Activated CD4-positive, alpha-beta T cell treated with anti-CD3 and anti-CD28 coated beads for 36 hours (primary cell): ENCODE measurements at regions not wholly inside any gene's neighbourhood (a gene's known extent, or its start where the extent isn't known, plus 50 kb on each side); places are given as distances from the start of the nearest gene placed in this dataset.

Experiments used
- ATAC-seq: fragments of 200-7000 bp; cut with Tn5 transposase; one replicate; pipeline ENCODE4 v1.10.0; 2021; ENCODE audit warnings: mild to moderate bottlenecking, moderate library complexity
- CTCF ChIA-PET: fragments of 350-600 bp; sonication (Branson Sonifier 250); formaldehyde crosslinking; loops from one replicate; lab custom pipeline; 2021; ENCODE audit warnings: antibody characterized with exemption; lab: Charles Lee
- POLR2A ChIA-PET: fragments of 350-600 bp; sonication (Branson Sonifier 250); formaldehyde crosslinking; loops from one replicate; lab custom pipeline; 2021; ENCODE audit warnings: antibody characterized with exemption, inconsistent platforms; lab: Charles Lee
- DNase-seq: peaks from one replicate; pipeline ENCODE4 v3.0.0-alpha.2; 2020
- H3K27ac Mint-ChIP-seq: one replicate; pipeline ENCODE4 v1.8.0; 2021; ENCODE audit warnings: mixed read lengths
- H3K27me3 Mint-ChIP-seq: one replicate; pipeline ENCODE4 v1.8.0; 2021; ENCODE audit warnings: mixed read lengths
- H3K36me3 Mint-ChIP-seq: one replicate; pipeline ENCODE4 v1.8.0; 2021; ENCODE audit warnings: low read depth, mixed read lengths
- H3K4me1 Mint-ChIP-seq: one replicate; pipeline ENCODE4 v1.8.0; 2021; ENCODE audit warnings: mixed read lengths
- H3K4me3 Mint-ChIP-seq: one replicate; pipeline ENCODE4 v1.8.0; 2021; ENCODE audit warnings: mild to moderate bottlenecking, moderate library complexity, mixed read lengths
- H3K9me3 Mint-ChIP-seq: one replicate; pipeline ENCODE4 v1.8.0; 2021; ENCODE audit warnings: low read depth, mixed read lengths
- intact Hi-C, 2 experiments: fragments of 100-400 bp; cut with DNase I in 1 of 2; cut with micrococcal nuclease in 1 of 2; formaldehyde crosslinking; loops; one replicate each; pipeline versions ENCODE4 v1.14.2 to v1.15.1; 2022 to 2024; cut with DNase I, micrococcal nuclease

DNA sequence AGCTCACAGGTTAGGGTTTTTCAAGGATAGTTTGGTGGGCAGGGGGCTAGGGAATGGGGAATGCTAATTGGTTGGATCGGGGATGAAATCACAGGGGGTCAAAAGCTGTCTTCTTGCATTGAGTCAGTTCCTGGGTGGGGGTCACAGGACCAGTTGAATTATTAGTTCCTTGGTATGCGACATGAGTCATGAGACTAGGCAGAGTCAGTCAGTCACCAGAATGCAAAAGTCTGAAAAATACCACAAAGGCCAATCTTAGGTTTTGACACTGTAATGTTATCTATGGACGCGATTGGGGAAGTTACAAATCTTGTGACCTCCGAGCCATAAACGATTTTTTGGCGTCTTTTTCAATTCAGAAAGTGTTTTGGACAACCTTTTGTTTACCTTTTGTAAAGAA is 101.2 kb downstream of the ZNF519 start:
- Mint-ChIP-seq H3K9me3 (no peaks in the 10 kb centered on the region), H3K27ac (no peak overlapping the region), H3K4me1 (no peaks in the 10 kb centered on the region), H3K4me3 (no peak overlapping the region), H3K27me3 (peaks cover 9% of the 10 kb centered on the region), H3K36me3 (no peaks in the 10 kb centered on the region)
- POLR2A ChIA-PET: no interaction called here
- intact Hi-C loops: no loop called here
- CTCF ChIA-PET: no interaction called here
- ATAC-seq: no peak
- no peak for DNase-seq

DNA sequence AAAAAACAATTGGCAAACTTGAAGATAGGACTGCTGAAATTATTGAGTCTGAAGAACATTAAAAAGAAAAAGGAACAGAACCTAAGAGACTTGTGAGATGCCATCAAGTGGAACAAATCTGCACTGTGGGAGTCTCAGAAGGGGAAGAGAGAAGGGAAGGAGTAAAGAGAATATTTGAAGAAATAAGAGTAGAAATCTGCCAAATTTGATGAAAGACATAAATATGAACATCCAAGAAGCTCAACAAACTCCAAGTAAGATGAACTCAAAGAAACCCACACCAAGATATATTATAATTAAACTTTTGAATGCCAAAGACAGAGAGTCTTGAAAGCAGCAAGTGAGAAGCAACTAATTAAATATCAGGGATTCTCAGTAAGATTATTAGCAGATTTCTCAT is 102.7 kb downstream of the ZNF519 start:
- DNase-seq (no peak), ATAC-seq (no peak)
- Mint-ChIP-seq H3K4me3 (no peak overlapping the region), H3K36me3 (no peaks in the 10 kb centered on the region), H3K27ac (no peak overlapping the region), H3K9me3 (no peaks in the 10 kb centered on the region), H3K4me1 (no peaks in the 10 kb centered on the region), H3K27me3 (peaks cover 9% of the 10 kb centered on the region)
- ChIA-PET CTCF (no interaction called here), POLR2A (no interaction called here)
- intact Hi-C loops: no loop called here

DNA sequence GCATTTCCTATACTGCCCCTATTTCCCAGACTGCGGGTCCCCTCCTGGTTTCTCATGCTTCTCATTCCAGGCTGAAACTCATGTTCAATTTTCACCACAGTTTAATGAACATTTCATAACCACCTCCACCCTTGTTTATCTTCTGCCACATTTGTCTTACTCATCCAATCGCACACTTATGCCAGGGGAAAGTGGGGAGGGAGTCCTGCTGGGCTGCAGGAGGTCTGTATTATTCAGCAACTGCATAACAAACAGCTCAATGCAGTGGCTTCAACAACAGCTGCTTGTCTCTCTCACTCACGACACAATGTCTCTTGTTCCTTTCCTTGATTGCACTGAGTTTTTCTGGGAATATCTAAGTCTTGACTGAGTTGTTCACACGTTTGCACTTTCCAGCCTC is 106.0 kb downstream of the ZNF519 start:
- H3K27me3 Mint-ChIP-seq: peaks cover 9% of the 10 kb centered on the region
- ChIA-PET CTCF (no interaction called here), POLR2A (no interaction called here)
- H3K9me3 Mint-ChIP-seq: no peaks in the 10 kb centered on the region
- H3K27ac Mint-ChIP-seq: no peak overlapping the region
- no peaks in the 10 kb centered on the region for H3K4me1 Mint-ChIP-seq
- no peak for ATAC-seq
- DNase-seq: no peak
- no peaks in the 10 kb centered on the region for H3K36me3 Mint-ChIP-seq
- no peak overlapping the region for H3K4me3 Mint-ChIP-seq
- intact Hi-C loops: no loop called here

DNA sequence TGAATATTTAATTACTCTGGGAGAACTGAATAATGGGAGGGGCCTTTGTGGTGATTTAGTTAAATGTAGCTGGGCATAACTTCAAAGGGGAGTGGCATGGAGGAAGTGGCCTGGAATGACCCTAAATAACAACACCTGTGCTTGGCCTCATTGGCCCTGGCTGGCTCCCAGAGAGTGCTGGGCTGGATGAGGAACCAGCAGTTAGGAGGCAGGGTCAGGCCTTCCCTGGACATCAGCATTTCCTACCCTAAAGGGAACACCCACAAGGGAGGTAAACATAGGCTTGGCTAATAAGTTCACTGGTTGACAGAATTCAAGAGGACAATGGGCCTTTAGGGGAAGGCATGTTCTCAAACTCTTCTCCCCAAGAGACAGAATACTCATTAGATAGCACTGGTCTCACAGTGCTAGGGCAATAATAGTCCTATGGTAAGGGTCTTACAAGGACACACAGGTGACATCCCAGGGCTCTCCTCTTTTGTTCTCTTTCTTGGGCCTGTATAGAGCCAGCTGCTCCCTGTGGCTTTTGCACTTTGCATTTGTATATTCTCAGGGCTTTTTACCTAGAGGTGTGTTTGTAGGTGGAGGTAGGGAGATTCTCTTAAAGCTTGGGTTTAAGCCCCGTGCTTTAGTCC is 106.8 kb downstream of the ZNF519 start:
- Mint-ChIP-seq H3K27ac (no peak overlapping the region), H3K36me3 (no peaks in the 10 kb centered on the region), H3K4me3 (no peak overlapping the region), H3K9me3 (no peaks in the 10 kb centered on the region), H3K27me3 (peaks cover 9% of the 10 kb centered on the region), H3K4me1 (no peaks in the 10 kb centered on the region)
- ATAC-seq: no peak
- POLR2A ChIA-PET: no interaction called here
- no peak for DNase-seq
- CTCF ChIA-PET: no interaction called here
- intact Hi-C loops: no loop called here

DNA sequence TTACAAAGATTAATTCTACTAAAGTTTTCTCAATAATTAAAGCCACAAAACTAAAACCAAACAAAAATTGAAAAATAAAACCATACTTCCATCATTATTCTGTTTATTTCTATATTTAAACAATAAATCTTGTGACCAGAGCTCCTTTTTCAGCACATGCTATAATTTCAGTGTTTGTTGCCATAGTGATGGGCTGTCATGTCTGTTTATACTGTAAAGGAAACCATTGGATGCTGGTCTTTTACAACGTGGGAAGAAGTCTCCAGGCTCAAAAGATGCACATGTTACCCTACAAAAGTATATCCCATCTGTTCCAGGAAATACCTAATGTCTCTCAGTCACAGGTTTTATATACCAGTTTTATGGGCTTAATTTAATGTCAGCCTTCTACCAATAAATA is 100.1 kb upstream of the MC2R start:
- CTCF ChIA-PET: interaction anchor here (1.0 to 1.4 kb wide), 2 partner anchors 201 to 203 kb away, joined by 3 read pairs; no protein-coding TSS in a partner anchor
- ATAC-seq (no peak), DNase-seq (no peak)
- H3K4me1 Mint-ChIP-seq: no peaks in the 10 kb centered on the region
- H3K9me3 Mint-ChIP-seq: no peaks in the 10 kb centered on the region
- POLR2A ChIA-PET: no interaction called here
- H3K36me3 Mint-ChIP-seq: no peaks in the 10 kb centered on the region
- no peak overlapping the region for H3K27ac Mint-ChIP-seq
- intact Hi-C loops: no loop called here
- H3K4me3 Mint-ChIP-seq: no peak overlapping the region
- H3K27me3 Mint-ChIP-seq: peaks cover 6% of the 10 kb centered on the region

DNA sequence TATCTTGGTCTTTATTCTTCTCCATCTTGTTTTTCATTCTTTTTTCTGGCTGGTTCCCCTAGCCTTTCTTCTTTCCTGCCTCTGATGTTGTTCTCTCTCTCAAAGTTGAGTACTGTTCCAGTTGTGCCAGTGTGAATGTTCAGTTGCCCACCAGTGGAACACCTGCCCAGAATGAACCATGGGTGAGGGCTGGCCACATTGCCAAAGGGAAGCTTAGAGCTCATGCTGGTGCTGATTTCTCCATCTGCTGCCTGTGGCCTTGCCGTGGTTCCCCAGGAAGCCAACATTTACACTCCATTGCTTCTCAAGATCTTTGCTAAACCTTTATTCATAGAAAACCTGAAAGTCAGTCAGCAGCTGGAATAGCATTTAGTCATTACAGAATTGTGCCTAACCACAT is 99.1 kb upstream of the MC2R start:
- intact Hi-C loops: no loop called here
- Mint-ChIP-seq H3K27ac (no peak overlapping the region), H3K9me3 (no peaks in the 10 kb centered on the region), H3K27me3 (peaks cover 5% of the 10 kb centered on the region), H3K4me3 (no peak overlapping the region), H3K4me1 (no peaks in the 10 kb centered on the region), H3K36me3 (no peaks in the 10 kb centered on the region)
- POLR2A ChIA-PET: no interaction called here
- no peak for DNase-seq
- no peak for ATAC-seq
- CTCF ChIA-PET: interaction anchor here (1.4 kb wide), 1 partner anchor 202 kb away, joined by 3 read pairs; no protein-coding TSS in a partner anchor

DNA sequence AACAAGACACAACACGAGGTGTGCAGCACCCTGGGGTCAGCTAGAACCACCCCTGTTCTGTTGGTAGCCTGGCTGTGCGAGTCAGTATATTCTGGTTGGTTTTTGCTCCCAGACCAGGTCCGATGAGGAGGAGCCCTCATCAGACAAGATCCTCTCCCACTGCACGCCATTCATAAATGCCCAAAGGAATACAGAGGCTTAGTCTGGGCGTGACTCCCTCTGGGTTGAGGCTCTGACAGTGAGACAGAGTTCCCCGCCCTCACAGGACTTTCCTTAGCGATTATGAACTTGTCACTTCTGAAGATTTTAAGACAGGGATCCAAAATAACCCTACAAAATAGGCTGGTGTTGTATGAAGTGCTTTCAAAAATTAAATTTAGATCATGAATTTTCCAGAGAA is 85.5 kb upstream of the MC2R start:
- H3K9me3 Mint-ChIP-seq: no peaks in the 10 kb centered on the region
- no peak for DNase-seq
- no peak for ATAC-seq
- intact Hi-C loops: loop anchor here (10.0 kb wide), 2 partner anchors 64 to 116 kb away; no protein-coding TSS in a partner anchor
- no peaks in the 10 kb centered on the region for H3K4me1 Mint-ChIP-seq
- H3K4me3 Mint-ChIP-seq: no peak overlapping the region
- H3K27me3 Mint-ChIP-seq: peaks cover 2% of the 10 kb centered on the region
- no peak overlapping the region for H3K27ac Mint-ChIP-seq
- ChIA-PET CTCF (no interaction called here), POLR2A (no interaction called here)
- no peaks in the 10 kb centered on the region for H3K36me3 Mint-ChIP-seq

DNA sequence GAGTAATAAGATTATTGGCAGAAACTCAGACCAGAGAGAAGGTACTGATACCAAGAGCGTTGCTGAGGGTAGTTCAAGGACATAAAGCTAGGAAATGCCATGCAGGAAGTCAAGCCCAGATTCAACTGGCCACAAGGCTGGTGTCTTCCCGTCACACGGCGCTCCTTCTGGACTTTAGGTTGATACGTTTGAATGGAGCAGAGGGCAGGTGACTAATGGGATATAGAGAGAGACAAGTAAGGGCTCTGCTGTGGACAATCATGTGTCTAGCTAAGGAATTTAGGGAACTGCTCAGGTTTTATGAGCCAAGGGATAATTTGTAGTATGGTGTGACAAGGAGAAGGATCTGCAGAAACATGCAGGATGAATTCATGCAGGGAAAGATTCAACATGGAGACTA is 83.9 kb upstream of the MC2R start:
- ChIA-PET POLR2A (no interaction called here), CTCF (no interaction called here)
- H3K4me1 Mint-ChIP-seq: no peaks in the 10 kb centered on the region
- H3K36me3 Mint-ChIP-seq: no peaks in the 10 kb centered on the region
- no peak overlapping the region for H3K4me3 Mint-ChIP-seq
- DNase-seq (no peak), ATAC-seq (no peak)
- intact Hi-C loops: no loop called here
- no peaks in the 10 kb centered on the region for H3K9me3 Mint-ChIP-seq
- no peak overlapping the region for H3K27ac Mint-ChIP-seq
- no peaks in the 10 kb centered on the region for H3K27me3 Mint-ChIP-seq

DNA sequence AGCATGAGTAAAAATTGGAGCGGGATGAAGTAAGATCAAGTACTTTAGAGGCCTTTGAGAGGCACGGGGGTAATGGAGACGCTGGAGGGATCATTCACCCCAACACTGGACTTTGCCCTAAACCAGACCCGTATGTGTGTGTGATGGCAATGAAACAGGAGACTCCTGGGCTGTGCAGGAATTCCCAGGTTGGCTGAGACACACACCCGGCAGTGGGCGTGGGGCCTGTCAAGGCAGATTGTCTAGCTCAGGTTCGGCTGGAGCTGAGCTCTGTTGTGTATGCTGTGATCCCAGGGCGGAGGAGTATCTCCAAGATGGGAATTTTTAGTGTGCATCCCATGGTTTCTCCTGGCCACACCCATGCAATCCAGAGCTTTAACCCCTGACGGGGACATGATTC is 83.2 kb upstream of the MC2R start:
- ATAC-seq (no peak), DNase-seq (no peak)
- ChIA-PET CTCF (no interaction called here), POLR2A (no interaction called here)
- Mint-ChIP-seq H3K36me3 (no peaks in the 10 kb centered on the region), H3K4me1 (no peaks in the 10 kb centered on the region), H3K4me3 (no peak overlapping the region), H3K27ac (no peak overlapping the region), H3K9me3 (no peaks in the 10 kb centered on the region), H3K27me3 (no peaks in the 10 kb centered on the region)
- intact Hi-C loops: no loop called here

DNA sequence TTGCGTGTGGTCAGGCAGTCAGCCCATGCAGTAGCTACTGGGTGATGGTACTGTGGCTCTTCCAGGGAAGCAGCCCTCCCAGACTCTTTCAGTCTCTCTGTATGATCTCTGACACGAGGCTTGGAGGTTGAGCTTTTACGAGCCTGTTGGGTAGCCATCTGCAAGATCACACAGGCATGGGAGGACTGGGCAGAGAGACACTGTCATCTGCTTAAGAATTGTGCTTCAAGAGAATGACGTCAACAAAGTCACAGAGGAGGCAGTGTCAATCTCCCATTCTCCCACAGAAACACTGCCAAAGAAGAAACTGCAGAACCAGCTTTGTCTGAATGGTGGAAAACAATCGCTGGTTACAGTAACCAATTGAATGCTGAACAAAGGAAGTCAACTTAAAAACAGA is 78.4 kb upstream of the MC2R start:
- H3K4me1 Mint-ChIP-seq: no peaks in the 10 kb centered on the region
- H3K27me3 Mint-ChIP-seq: no peaks in the 10 kb centered on the region
- H3K9me3 Mint-ChIP-seq: no peaks in the 10 kb centered on the region
- ATAC-seq (no peak), DNase-seq (no peak)
- ChIA-PET CTCF (no interaction called here), POLR2A (no interaction called here)
- no peaks in the 10 kb centered on the region for H3K36me3 Mint-ChIP-seq
- no peak overlapping the region for H3K4me3 Mint-ChIP-seq
- intact Hi-C loops: no loop called here
- no peak overlapping the region for H3K27ac Mint-ChIP-seq

DNA sequence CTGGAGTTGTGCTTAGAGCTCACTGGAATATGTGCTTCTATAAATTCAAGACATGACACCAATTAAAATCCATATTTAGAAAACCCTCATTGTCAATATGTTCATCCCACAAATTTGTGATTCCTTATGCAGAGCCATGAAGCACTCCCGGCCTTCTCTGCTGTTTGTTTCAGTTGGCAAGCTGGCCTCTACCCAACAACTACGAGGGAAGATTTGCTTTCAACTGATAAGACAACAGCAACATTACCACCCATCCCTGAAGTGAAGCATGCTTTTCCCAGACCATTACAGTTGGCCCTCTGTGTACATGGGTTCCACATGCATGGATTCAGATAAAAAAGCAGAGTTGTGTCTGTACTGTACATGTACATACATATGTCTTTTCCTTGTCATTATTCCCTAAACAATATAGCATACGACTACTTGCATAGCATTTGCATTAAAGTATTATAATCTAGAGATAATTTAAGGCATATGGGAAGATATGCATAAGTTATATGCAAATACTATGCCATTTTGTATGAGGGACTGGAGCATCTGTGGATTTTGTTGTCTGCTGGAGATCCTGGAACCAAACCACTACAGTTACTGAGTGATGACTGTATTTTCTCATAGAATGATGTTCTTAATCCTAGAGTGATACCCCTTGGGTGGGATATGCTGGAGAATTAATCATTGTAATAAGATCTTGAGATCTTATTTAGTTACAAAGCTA is 77.6 kb upstream of the MC2R start:
- intact Hi-C loops: no loop called here
- no peak for DNase-seq
- POLR2A ChIA-PET: no interaction called here
- peaks cover 3% of the 10 kb centered on the region for H3K27me3 Mint-ChIP-seq
- ATAC-seq: no peak
- CTCF ChIA-PET: interaction anchor here (0.6 kb wide), 1 partner anchor 126 kb away, joined by 3 read pairs; no protein-coding TSS in a partner anchor
- no peaks in the 10 kb centered on the region for H3K9me3 Mint-ChIP-seq
- H3K4me1 Mint-ChIP-seq: no peaks in the 10 kb centered on the region
- no peaks in the 10 kb centered on the region for H3K36me3 Mint-ChIP-seq
- no peak overlapping the region for H3K27ac Mint-ChIP-seq
- H3K4me3 Mint-ChIP-seq: no peak overlapping the region

DNA sequence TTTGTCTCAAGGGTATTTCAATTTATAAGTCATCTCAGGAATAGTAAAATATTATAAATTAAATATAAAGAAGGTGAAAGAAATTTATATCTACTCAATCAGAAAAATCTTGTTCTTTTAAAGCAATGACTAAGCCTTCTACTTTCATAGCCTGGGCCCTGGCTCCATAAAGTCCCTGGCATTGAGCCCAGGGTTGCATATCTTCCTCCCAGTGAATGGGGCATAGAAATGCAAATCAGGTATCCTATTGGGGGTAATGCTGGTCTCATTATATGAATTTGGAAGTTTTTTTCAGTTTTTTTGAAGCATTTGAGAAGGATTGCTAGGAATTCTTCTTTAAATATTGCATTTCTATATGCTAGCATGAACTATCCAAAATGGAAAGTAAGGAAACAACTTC is 73.9 kb upstream of the MC2R start:
- Mint-ChIP-seq H3K27me3 (peaks cover 4% of the 10 kb centered on the region), H3K9me3 (no peaks in the 10 kb centered on the region), H3K27ac (no peak overlapping the region), H3K36me3 (no peaks in the 10 kb centered on the region), H3K4me1 (no peaks in the 10 kb centered on the region), H3K4me3 (no peak overlapping the region)
- POLR2A ChIA-PET: no interaction called here
- intact Hi-C loops: loop anchor here in 1 of 2 experiments (10.0 kb wide), 1 partner anchor 54 kb away; no protein-coding TSS in a partner anchor
- DNase-seq (no peak), ATAC-seq (no peak)
- CTCF ChIA-PET: no interaction called here
